Epithelial cell of esophagus (primary cell): ENCODE measurements at regions not wholly inside any gene's neighbourhood (a gene's known extent, or its start where the extent isn't known, plus 50 kb on each side); places are given as distances from the start of the nearest gene placed in this dataset.

Source experiments
- DNase-seq: peaks from one replicate; pipeline ENCODE4 v3.0.0; 2010; ENCODE audit warnings: low read depth
- H3K4me3 ChIP-seq: 2 replicates; pipeline ENCODE4 v1.5.1; 2011; ENCODE audit warnings: mild to moderate bottlenecking, low read length, control low read depth
- TF ChIP-seq, protein P1 (sequence below): IDR thresholded peaks from 2 replicates; pipeline ENCODE4 v1.5.1; 2011; ENCODE audit warnings: low read depth, mild to moderate bottlenecking, low read length, control low read depth, inconsistent platforms; ENCODE audit not compliant: insufficient read depth; ENCODE audit errors: missing control alignments

- TF ChIP-seq, protein P1, sequence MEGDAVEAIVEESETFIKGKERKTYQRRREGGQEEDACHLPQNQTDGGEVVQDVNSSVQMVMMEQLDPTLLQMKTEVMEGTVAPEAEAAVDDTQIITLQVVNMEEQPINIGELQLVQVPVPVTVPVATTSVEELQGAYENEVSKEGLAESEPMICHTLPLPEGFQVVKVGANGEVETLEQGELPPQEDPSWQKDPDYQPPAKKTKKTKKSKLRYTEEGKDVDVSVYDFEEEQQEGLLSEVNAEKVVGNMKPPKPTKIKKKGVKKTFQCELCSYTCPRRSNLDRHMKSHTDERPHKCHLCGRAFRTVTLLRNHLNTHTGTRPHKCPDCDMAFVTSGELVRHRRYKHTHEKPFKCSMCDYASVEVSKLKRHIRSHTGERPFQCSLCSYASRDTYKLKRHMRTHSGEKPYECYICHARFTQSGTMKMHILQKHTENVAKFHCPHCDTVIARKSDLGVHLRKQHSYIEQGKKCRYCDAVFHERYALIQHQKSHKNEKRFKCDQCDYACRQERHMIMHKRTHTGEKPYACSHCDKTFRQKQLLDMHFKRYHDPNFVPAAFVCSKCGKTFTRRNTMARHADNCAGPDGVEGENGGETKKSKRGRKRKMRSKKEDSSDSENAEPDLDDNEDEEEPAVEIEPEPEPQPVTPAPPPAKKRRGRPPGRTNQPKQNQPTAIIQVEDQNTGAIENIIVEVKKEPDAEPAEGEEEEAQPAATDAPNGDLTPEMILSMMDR, result no peak
- DNase-seq, result peak; percentile 2
- no peak overlapping the region for H3K4me3 ChIP-seq
These were observed 190.0 kb upstream of the POT1 start for GRCh38 chr7:125119559-125120115.

GRCh38 chr7:125118444-125118843, 188.8 kb upstream of the POT1 start:
- peak; percentile 61 for DNase-seq
- H3K4me3 ChIP-seq, result no peak overlapping the region
- TF ChIP-seq, protein P1, result no peak

DNA sequence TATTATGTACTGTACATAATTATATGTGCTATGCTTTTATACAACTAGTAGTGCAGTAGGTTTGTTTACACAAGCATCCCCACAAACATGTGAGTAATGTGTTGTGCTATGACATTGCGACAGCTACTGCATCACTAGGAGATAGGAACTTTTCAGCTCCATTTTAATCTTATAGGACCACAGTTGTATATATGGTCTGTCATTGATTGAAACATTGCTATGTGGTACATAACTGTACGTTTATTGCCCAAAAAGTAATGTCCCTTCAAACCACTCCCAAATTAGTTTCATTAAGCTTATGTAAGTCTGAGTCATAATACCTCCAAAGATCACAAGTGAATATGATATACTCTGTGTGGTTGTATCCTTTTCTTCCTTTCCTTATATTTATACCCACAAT, 183.2 kb upstream of the POT1 start:
- H3K4me3 ChIP-seq, result no peak overlapping the region
- DNase-seq, result peak; percentile 70
- TF ChIP-seq, protein P1, result no peak

GRCh38 chr7:125099519-125099918, 169.9 kb upstream of the POT1 start:
- TF ChIP-seq, protein P1, result no peak
- DNase-seq, result no peak
- no peak overlapping the region for H3K4me3 ChIP-seq

GRCh38 chr7:125098377-125098970, 168.8 kb upstream of the POT1 start:
- peak; percentile 47 for DNase-seq
- no peak overlapping the region for H3K4me3 ChIP-seq
- TF ChIP-seq, protein P1, result no peak

- DNase-seq, result peak; percentile 77
- TF ChIP-seq, protein P1, result no peak
- H3K4me3 ChIP-seq, result no peak overlapping the region
These were observed 161.0 kb upstream of the POT1 start for GRCh38 chr7:125090596-125090995.

DNA sequence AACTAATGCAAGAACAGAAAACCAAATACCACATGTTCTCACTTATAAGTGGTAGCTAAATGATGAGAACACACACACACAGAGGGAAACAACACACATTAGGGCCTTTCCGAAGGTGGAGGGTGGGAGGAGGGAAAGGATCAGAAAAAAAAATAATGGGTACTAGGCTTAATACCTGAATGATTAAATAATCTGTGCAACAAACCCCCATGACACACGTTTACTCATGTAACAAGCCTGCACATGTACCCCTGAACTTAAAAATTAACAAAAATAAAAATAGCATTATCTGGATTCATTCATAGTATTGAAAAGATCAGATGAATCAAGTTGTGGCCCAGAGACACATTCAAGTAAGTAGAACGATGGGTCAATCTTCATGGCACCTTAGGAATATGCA, 159.5 kb upstream of the POT1 start:
- H3K4me3 ChIP-seq, result no peak overlapping the region
- peak; percentile 81 for DNase-seq
- TF ChIP-seq, protein P1, result no peak
